Gastrocnemius medialis (tissue), 4 donors: ENCODE measurements at regions not wholly inside any gene's neighbourhood (a gene's known extent, or its start where the extent isn't known, plus 50 kb on each side); places are given as distances from the start of the nearest gene placed in this dataset.

Experiments used
- CTCF ChIP-seq, 5 experiments: fragments of 450-650 bp in 3 of 5; fragments of 200-600 bp in 2 of 5; sonication (generic) in 2 of 5; IDR thresholded peaks in 4 of 5; conservative IDR thresholded peaks in 1 of 5; 1 replicate in 4 of 5; 2 replicates in 1 of 5; pipeline ENCODE4 v1.5.1; 2016 to 2019; ENCODE audit warnings: antibody characterized with exemption in 5 of 5, mild to moderate bottlenecking in 3 of 5, moderate library complexity in 3 of 5
- POLR2A ChIP-seq, 2 donors: fragments of 450-650 bp; IDR thresholded peaks; one replicate each; pipeline ENCODE4 v1.6.1; 2017; ENCODE audit warnings: antibody characterized with exemption in 2 of 2, mild to moderate bottlenecking in 2 of 2, moderate library complexity in 2 of 2

DNA sequence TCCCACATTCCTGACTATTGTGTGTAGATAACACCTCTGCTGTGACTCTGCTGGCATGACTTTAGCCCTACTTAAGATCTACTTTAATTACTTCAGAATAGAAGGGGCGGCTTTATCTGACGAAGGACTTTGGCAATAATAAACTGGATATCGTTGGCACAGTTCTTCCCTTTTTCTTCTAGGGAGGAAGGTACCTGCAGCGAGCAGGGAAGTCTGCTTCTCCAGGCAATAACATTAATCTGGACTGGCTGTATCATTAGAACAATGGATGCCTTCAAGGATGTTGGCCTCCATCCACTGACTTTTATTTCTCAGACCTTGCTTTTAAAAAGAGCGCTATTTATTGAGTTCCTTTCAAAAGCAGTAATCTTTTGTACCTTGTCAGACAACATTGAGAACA is 172.6 kb upstream of the THSD7A start:
- TF ChIP-seq CTCF (IDR thresholded peaks at IDR 0.05 in 4 of 5, conservative IDR thresholded peaks at IDR 0.05 in 1 of 5) (no peak), POLR2A (IDR thresholded peaks at IDR 0.05) (no peak)
